GM12878 (cell line): ENCODE measurements at regions not wholly inside any gene's neighbourhood (a gene's known extent, or its start where the extent isn't known, plus 50 kb on each side); places are given as distances from the start of the nearest gene placed in this dataset.

Source experiments
- CEBPB ChIP-seq, 2 experiments: fragments of 150-350 bp in 1 of 2; IDR thresholded peaks; 2 replicates each; pipeline ENCODE4 v1.6.1; 2012 to 2014; ENCODE audit warnings: low read depth in 2 of 2, low read length in 2 of 2, borderline replicate concordance in 1 of 2, inconsistent platforms in 1 of 2
- EP300 ChIP-seq, 2 experiments: fragments of 150-350 bp in 1 of 2; IDR thresholded peaks; 2 replicates each; pipeline ENCODE4 v1.6.1; 2011 to 2012; ENCODE audit warnings: low read depth in 2 of 2, low read length in 2 of 2, borderline replicate concordance in 1 of 2, improper control_type of control experiment in 1 of 2, inconsistent platforms in 1 of 2; ENCODE audit not compliant: control insufficient read depth in 1 of 2
- PML ChIP-seq: IDR thresholded peaks from 2 replicates; pipeline ENCODE4 v1.6.1; 2012; ENCODE audit warnings: low read length, inconsistent platforms
- POLR2A ChIP-seq: IDR thresholded peaks from 2 replicates; pipeline ENCODE4 v1.6.1; 2011; ENCODE audit warnings: low read depth, mild to moderate bottlenecking, low read length
- RAD51 ChIP-seq: fragments of 450-650 bp; IDR thresholded peaks from 2 replicates; pipeline ENCODE4 v1.6.1; 2016; ENCODE audit warnings: moderate library complexity, mild to moderate bottlenecking, inconsistent platforms
- RFX5 ChIP-seq: IDR thresholded peaks from 2 replicates; pipeline ENCODE4 v1.6.1; 2011; ENCODE audit warnings: low read depth, low read length, improper control_type of control experiment
- SIN3A ChIP-seq: IDR thresholded peaks from 2 replicates; pipeline ENCODE4 v1.6.1; 2012; ENCODE audit warnings: low read depth, low read length, improper control_type of control experiment
- SIX5 ChIP-seq: IDR thresholded peaks from 2 replicates; pipeline ENCODE4 v1.6.1; 2011; ENCODE audit warnings: mild to moderate bottlenecking, low read depth, low read length, moderate library complexity; ENCODE audit not compliant: severe bottlenecking
- SREBF1 ChIP-seq: IDR thresholded peaks from 2 replicates; pipeline ENCODE4 v1.6.1; 2012; ENCODE audit warnings: mild to moderate bottlenecking, low read length
- YY1 ChIP-seq: IDR thresholded peaks from 2 replicates; pipeline ENCODE4 v1.6.1; 2011; ENCODE audit warnings: low read depth, mild to moderate bottlenecking, low read length
- TF ChIP-seq, protein P1 (sequence below), 3 experiments: IDR thresholded peaks in 2 of 3; conservative IDR thresholded peaks in 1 of 3; 2 replicates each; pipeline ENCODE4 v1.5.1; 2011; ENCODE audit warnings: low read depth in 3 of 3, low read length in 3 of 3, mild to moderate bottlenecking in 3 of 3, control low read depth in 2 of 3, moderate library complexity in 2 of 3, inconsistent platforms in 1 of 3, mixed read lengths in 1 of 3; ENCODE audit not compliant: control insufficient read depth in 2 of 3, insufficient read depth in 1 of 3; ENCODE audit errors: extremely low read depth in 1 of 3
- TF ChIP-seq, protein P2 (sequence below): fragments of 450-650 bp; IDR thresholded peaks from 2 replicates; pipeline ENCODE4 v1.6.1; 2018; ENCODE audit warnings: borderline replicate concordance, mild to moderate bottlenecking; ENCODE audit not compliant: partially characterized antibody
- TF ChIP-seq, protein P3 (sequence below): fragments of 450-650 bp; IDR thresholded peaks from 2 replicates; pipeline ENCODE4 v1.6.1; 2018; ENCODE audit warnings: mild to moderate bottlenecking, low read depth, moderate library complexity; ENCODE audit not compliant: partially characterized antibody

DNA sequence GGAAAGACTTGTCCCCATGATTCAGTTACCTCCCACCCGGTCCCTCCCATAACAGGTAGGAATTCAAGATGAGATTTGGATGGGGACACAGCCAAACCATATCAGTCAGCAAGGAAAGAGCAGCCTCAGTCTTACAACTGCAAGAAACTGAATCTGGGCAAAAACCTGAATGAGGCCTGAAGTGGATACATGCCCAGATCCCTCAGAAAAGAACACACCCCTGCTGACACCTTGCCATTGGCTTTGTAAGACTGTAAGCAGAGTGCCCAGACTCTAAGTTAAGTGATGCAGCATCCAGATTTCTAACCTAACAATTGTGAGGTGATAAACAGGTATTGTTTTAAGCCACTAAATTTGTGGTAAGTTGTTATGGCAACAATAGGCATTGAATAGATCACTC, 670.8 kb downstream of the SORCS1 start:
- TF ChIP-seq SIN3A (no peak), SREBF1 (no peak), RFX5 (no peak), PML (no peak), CEBPB (IDR thresholded peaks at IDR 0.05; ENCODE audit: borderline replicate concordance in 1 of 2, low read depth in 2 of 2, low read length in 2 of 2) (no peak), YY1 (no peak), RAD51 (no peak), POLR2A (no peak), SIX5 (no peak), EP300 (IDR thresholded peaks at IDR 0.05; ENCODE audit: borderline replicate concordance in 1 of 2, control insufficient read depth in 1 of 2, low read depth in 2 of 2, low read length in 2 of 2) (no peak)
- TF ChIP-seq, protein P1, sequence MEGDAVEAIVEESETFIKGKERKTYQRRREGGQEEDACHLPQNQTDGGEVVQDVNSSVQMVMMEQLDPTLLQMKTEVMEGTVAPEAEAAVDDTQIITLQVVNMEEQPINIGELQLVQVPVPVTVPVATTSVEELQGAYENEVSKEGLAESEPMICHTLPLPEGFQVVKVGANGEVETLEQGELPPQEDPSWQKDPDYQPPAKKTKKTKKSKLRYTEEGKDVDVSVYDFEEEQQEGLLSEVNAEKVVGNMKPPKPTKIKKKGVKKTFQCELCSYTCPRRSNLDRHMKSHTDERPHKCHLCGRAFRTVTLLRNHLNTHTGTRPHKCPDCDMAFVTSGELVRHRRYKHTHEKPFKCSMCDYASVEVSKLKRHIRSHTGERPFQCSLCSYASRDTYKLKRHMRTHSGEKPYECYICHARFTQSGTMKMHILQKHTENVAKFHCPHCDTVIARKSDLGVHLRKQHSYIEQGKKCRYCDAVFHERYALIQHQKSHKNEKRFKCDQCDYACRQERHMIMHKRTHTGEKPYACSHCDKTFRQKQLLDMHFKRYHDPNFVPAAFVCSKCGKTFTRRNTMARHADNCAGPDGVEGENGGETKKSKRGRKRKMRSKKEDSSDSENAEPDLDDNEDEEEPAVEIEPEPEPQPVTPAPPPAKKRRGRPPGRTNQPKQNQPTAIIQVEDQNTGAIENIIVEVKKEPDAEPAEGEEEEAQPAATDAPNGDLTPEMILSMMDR (IDR thresholded peaks at IDR 0.05 in 2 of 3, conservative IDR thresholded peaks at IDR 0.05 in 1 of 3; ENCODE audit: control insufficient read depth in 2 of 3, extremely low read depth in 1 of 3, insufficient read depth in 1 of 3, low read depth in 3 of 3, low read length in 3 of 3) = no peak
- TF ChIP-seq, protein P2, sequence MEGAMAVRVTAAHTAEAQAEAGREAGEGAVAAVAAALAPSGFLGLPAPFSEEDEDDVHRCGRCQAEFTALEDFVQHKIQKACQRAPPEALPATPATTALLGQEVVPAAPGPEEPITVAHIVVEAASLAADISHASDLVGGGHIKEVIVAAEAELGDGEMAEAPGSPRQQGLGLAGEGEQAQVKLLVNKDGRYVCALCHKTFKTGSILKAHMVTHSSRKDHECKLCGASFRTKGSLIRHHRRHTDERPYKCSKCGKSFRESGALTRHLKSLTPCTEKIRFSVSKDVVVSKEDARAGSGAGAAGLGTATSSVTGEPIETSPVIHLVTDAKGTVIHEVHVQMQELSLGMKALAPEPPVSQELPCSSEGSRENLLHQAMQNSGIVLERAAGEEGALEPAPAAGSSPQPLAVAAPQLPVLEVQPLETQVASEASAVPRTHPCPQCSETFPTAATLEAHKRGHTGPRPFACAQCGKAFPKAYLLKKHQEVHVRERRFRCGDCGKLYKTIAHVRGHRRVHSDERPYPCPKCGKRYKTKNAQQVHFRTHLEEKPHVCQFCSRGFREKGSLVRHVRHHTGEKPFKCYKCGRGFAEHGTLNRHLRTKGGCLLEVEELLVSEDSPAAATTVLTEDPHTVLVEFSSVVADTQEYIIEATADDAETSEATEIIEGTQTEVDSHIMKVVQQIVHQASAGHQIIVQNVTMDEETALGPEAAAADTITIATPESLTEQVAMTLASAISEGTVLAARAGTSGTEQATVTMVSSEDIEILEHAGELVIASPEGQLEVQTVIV = no peak
- TF ChIP-seq, protein P3, sequence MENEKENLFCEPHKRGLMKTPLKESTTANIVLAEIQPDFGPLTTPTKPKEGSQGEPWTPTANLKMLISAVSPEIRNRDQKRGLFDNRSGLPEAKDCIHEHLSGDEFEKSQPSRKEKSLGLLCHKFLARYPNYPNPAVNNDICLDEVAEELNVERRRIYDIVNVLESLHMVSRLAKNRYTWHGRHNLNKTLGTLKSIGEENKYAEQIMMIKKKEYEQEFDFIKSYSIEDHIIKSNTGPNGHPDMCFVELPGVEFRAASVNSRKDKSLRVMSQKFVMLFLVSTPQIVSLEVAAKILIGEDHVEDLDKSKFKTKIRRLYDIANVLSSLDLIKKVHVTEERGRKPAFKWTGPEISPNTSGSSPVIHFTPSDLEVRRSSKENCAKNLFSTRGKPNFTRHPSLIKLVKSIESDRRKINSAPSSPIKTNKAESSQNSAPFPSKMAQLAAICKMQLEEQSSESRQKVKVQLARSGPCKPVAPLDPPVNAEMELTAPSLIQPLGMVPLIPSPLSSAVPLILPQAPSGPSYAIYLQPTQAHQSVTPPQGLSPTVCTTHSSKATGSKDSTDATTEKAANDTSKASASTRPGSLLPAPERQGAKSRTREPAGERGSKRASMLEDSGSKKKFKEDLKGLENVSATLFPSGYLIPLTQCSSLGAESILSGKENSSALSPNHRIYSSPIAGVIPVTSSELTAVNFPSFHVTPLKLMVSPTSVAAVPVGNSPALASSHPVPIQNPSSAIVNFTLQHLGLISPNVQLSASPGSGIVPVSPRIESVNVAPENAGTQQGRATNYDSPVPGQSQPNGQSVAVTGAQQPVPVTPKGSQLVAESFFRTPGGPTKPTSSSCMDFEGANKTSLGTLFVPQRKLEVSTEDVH = no peak
